ENCODE measurements at regions not wholly inside any gene's neighbourhood (a gene's known extent, or its start where the extent isn't known, plus 50 kb on each side); places are given as distances from the start of the nearest gene placed in this dataset.
"Not testable (repeated sequence)": the region's sequence is repeated elsewhere in the genome, so short reads cannot be mapped to it uniquely, and the experiment has no call there.

DNA sequence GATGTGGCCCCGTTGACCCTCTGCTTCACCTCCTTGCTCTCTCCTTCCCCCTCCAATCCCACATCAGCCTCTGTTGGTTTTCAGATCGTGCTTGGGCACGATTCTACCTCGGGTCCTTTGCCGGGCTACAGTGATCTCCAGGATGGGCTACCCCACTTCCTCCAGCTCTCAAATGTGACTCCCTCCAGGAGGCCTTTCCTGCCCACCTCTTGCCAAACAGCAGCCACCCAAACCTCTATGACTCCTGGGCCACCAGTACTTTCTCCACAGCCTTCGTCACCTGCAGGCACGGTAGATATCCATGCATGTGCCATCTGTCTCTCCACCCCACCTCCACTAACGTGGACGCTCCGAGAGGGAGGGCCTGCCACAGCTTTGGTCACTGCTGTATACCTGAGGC, 55.9 kb upstream of the NXT1 start:
- H3K36me3 ChIP-seq = no peaks in the 10 kb centered on the region
- no peak overlapping the region for H3K27ac ChIP-seq
- H3K9me3 ChIP-seq (ENCODE audit: low read depth) = no peaks in the 10 kb centered on the region
- DNase-seq (ENCODE audit: low read depth in 1 of 2, low spot score in 1 of 2) = no peak
- H3K4me3 ChIP-seq = no peak overlapping the region
- peaks cover 10% of the 10 kb centered on the region for H3K4me1 ChIP-seq (ENCODE audit: low read depth)
- TF ChIP-seq, protein P1, sequence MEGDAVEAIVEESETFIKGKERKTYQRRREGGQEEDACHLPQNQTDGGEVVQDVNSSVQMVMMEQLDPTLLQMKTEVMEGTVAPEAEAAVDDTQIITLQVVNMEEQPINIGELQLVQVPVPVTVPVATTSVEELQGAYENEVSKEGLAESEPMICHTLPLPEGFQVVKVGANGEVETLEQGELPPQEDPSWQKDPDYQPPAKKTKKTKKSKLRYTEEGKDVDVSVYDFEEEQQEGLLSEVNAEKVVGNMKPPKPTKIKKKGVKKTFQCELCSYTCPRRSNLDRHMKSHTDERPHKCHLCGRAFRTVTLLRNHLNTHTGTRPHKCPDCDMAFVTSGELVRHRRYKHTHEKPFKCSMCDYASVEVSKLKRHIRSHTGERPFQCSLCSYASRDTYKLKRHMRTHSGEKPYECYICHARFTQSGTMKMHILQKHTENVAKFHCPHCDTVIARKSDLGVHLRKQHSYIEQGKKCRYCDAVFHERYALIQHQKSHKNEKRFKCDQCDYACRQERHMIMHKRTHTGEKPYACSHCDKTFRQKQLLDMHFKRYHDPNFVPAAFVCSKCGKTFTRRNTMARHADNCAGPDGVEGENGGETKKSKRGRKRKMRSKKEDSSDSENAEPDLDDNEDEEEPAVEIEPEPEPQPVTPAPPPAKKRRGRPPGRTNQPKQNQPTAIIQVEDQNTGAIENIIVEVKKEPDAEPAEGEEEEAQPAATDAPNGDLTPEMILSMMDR (IDR thresholded peaks at IDR 0.05; ENCODE audit: low read depth, low read length) = no peak
- H3K27me3 ChIP-seq = no peaks in the 10 kb centered on the region

GRCh38 chr20:23294166-23294565, 56.4 kb upstream of the NXT1 start:
- TF ChIP-seq, protein P1 (IDR thresholded peaks at IDR 0.05; ENCODE audit: low read depth, low read length) = no peak
- H3K27me3 ChIP-seq = no peaks in the 10 kb centered on the region
- H3K4me3 ChIP-seq = no peak overlapping the region
- H3K4me1 ChIP-seq (ENCODE audit: low read depth) = peaks cover 10% of the 10 kb centered on the region
- H3K36me3 ChIP-seq = no peaks in the 10 kb centered on the region
- no peaks in the 10 kb centered on the region for H3K9me3 ChIP-seq (ENCODE audit: low read depth)
- DNase-seq (ENCODE audit: low read depth in 1 of 2, low spot score in 1 of 2) = no peak
- no peak overlapping the region for H3K27ac ChIP-seq

DNA sequence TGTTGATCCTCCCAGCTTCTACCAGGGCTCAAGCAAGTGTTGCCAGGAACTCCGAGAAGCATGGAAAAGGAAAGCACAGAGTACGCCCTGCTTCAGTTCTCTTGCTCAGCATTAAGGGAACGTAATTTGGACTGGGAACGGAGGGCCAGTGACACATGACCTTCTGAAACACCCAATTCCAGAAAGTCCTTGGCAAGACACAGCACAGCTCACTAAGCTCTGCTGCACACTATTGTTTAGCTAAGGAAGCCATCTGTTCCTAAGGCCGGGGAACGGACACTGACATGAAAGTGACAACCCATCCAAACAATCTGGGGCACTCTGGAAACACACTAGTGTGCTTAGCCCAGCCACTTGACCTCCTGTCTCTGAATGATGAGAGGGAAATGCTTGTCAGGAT, 56.9 kb upstream of the NXT1 start:
- Histone ChIP-seq H3K9me3 (ENCODE audit: low read depth) (no peaks in the 10 kb centered on the region), H3K4me3 (no peak overlapping the region), H3K27me3 (no peaks in the 10 kb centered on the region), H3K4me1 (ENCODE audit: low read depth) (peaks cover 10% of the 10 kb centered on the region), H3K36me3 (no peaks in the 10 kb centered on the region), H3K27ac (no peak overlapping the region)
- TF ChIP-seq, protein P1 (IDR thresholded peaks at IDR 0.05; ENCODE audit: low read depth, low read length) = no peak
- DNase-seq (ENCODE audit: low read depth in 1 of 2, low spot score in 1 of 2) = no peak

- not testable (repeated sequence) for H3K36me3 ChIP-seq; H3K9me3 ChIP-seq (ENCODE audit: low read depth); DNase-seq (ENCODE audit: low read depth in 1 of 2, low spot score in 1 of 2); H3K4me3 ChIP-seq; H3K27me3 ChIP-seq; H3K27ac ChIP-seq
- peaks cover 10% of the 10 kb centered on the region for H3K4me1 ChIP-seq (ENCODE audit: low read depth)
These were observed 58.3 kb upstream of the NXT1 start for GRCh38 chr20:23292311-23292710.

DNA sequence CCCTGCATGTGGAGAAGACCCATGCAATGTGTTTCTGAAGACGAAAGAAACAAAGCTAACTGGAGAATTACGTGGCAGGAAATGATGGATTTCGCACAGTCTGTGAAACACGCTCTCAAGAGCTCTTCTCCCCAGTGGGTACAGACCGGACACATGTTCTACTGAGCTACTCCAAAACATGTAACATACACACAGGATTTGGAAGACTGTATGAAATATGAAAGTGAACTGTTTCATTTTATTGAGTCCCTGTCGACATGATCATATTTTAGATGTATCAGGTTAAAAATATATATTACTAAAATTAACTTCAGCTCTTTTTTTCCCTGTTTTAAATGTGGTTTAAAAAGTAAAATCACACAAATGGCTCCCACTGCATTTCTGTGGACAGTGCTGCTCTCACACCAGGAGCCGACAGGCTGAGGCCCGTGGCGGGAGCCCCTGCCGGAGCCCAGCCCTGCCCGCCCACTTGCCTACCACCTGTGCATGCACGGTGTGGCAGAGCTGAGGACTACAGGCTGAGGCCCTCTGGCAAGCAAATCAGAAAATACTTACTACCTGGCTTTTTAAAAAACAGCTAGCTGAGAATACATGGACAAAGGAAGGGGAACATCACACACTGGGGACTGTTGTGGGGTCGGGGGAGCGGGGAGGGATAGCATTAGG, 58.9 kb upstream of the NXT1 start:
- no peak for DNase-seq (ENCODE audit: low read depth in 1 of 2, low spot score in 1 of 2)
- no peak overlapping the region for H3K27ac ChIP-seq
- H3K9me3 ChIP-seq (ENCODE audit: low read depth) = no peaks in the 10 kb centered on the region
- no peak overlapping the region for H3K4me3 ChIP-seq
- peaks cover 7% of the 10 kb centered on the region for H3K4me1 ChIP-seq (ENCODE audit: low read depth)
- H3K36me3 ChIP-seq = no peaks in the 10 kb centered on the region
- no peaks in the 10 kb centered on the region for H3K27me3 ChIP-seq
- TF ChIP-seq, protein P1 (IDR thresholded peaks at IDR 0.05; ENCODE audit: low read depth, low read length) = no peak

GRCh38 chr20:23290761-23291574, 59.6 kb upstream of the NXT1 start:
- Histone ChIP-seq H3K36me3 (no peaks in the 10 kb centered on the region), H3K27ac (no peak overlapping the region), H3K4me1 (ENCODE audit: low read depth) (peaks cover 7% of the 10 kb centered on the region), H3K27me3 (no peaks in the 10 kb centered on the region), H3K9me3 (ENCODE audit: low read depth) (no peaks in the 10 kb centered on the region), H3K4me3 (no peak overlapping the region)
- no peak for DNase-seq (ENCODE audit: low read depth in 1 of 2, low spot score in 1 of 2)
- TF ChIP-seq, protein P1 (IDR thresholded peaks at IDR 0.05; ENCODE audit: low read depth, low read length) = no peak
